ENCODE measurements at regions not wholly inside any gene's neighbourhood (a gene's known extent, or its start where the extent isn't known, plus 50 kb on each side); places are given as distances from the start of the nearest gene placed in this dataset.
"Not testable (repeated sequence)": the region's sequence is repeated elsewhere in the genome, so short reads cannot be mapped to it uniquely, and the experiment has no call there.

- intact Hi-C loops (cut with micrococcal nuclease) = no loop called here
Observed at GRCh38 chr20:22093122-22093521, 387.7 kb downstream of the PAX1 start.

- intact Hi-C loops (cut with micrococcal nuclease) = no loop called here
Observed at GRCh38 chr20:22088882-22089281, 383.4 kb downstream of the PAX1 start.

DNA sequence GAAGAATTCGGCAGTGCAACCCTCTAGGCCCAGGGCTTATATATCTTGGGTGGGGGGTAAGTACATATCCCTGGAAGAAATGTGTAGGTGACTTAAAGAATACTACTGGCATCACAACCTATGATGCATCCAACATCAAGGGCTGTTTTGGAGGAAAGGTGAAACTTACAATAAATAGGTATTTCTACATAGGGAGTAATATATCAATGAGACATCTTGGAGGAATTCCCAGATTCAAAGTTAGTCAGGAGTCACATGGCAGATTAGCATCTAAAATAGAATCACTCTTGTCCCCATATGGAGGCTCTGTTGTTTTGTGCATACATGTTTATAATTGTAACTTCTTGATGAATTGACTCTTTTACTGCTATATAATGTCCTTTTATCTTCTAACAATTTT lies 375.5 kb downstream of the PAX1 start:
- intact Hi-C loops (cut with micrococcal nuclease) = no loop called here

DNA sequence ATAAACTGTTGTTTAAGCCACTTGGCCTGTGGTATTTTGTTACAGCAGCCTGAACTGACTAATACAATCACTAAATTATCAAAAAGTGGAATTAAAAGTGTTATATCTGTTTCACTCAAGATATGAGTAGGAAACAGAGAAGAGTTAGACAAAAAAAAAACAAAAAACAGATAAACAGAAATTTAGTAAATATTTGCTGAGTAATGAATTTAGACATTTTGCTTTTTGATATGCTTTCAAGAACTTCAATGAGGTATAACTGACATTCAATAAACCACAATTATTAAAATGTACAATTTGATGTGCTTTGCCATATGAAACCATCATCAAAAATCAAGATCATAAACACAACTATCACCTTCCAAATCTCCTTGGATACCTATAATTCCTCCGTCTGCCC lies 369.2 kb downstream of the PAX1 start:
- intact Hi-C loops (cut with micrococcal nuclease) = no loop called here

GRCh38 chr20:22071841-22072240 lies 366.4 kb downstream of the PAX1 start:
- intact Hi-C loops (cut with micrococcal nuclease) = no loop called here

GRCh38 chr20:22070610-22071058 lies 365.2 kb downstream of the PAX1 start:
- intact Hi-C loops (cut with micrococcal nuclease) = no loop called here

GRCh38 chr20:22063753-22064152 lies 358.3 kb downstream of the PAX1 start:
- intact Hi-C loops (cut with micrococcal nuclease) = no loop called here

DNA sequence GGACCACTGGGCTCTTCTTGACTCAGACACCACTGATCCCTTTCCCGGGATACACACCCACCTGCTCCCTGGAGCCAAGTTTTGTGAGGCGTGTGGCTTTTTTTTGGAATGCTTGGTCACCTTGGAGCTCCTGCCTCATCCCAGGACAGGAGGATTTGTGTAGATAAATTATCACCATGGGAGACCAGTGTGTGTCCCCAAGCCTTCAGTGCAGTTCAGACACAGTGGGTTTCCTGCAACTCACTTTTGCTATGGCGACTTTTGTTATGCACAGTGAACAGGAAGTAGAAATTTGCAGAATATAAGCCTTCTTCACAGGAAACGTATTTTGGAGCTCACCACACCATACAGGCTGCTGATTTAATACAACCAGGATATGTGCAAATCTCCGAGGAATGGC lies 357.4 kb downstream of the PAX1 start:
- intact Hi-C loops (cut with micrococcal nuclease) = no loop called here

DNA sequence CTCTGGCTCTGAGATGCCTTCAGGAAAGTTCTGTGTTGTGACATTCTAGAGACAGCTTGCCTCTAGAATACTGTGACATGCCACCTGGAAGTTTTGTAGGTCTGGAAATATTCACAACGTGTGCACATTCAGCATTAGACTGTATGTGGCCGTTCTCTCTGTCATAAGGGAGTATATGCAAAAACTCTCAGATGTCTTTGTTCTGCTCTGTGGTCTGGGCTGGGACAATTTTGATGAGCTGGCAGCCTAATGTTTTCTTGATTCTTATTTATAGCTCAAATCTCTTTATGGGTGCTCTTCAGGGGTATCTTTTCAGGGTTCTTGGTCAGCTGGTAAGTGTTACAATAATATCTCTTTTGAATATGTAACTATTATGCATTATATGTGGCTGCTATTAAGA lies 355.1 kb downstream of the PAX1 start:
- intact Hi-C loops (cut with micrococcal nuclease) = no loop called here

DNA sequence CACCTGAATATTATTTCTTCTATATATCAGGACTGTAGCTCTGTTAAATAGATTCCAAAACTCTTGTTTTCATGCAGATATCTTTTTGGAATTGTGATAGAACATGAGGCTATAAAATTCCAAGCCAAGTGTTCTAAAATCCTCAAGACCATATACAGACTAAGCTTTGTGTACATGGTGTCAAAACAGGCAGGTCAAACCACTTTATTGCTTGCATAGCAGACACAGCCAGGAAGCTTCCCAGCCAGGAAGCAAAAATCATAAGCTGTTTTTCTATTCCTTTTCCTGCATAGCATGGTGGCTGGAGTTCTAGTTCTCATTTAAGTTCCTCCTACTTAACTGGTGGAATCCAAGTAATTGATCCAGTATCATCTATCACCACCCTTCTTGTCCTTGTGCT lies 353.3 kb downstream of the PAX1 start:
- intact Hi-C loops (cut with micrococcal nuclease) = loop anchor here (5.0 kb wide), 1 partner anchor 356 kb away; no protein-coding TSS in a partner anchor

DNA sequence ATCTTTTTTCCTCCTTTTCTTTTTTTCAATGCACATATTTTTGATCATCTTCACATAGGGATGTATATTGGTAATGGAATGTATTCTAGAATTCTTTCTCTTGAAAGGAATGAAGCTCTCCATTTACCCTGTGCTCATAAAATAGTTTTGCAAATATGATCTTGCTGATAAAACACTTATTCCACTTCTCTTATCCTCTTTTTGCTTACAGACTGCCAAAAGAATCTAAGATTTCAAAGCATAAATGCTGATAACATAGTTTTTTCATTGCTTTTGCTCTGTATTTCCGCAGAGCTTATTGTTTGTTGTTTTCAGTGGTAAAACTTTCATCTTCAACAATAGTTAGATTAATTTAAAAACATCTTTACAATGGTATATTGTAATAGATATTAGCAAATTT lies 350.5 kb downstream of the PAX1 start:
- intact Hi-C loops (cut with micrococcal nuclease) = loop anchor here (5.0 kb wide), 1 partner anchor 354 kb away; no protein-coding TSS in a partner anchor

- intact Hi-C loops (cut with micrococcal nuclease) = no loop called here
Observed at GRCh38 chr20:22052025-22052650, 346.7 kb downstream of the PAX1 start.

DNA sequence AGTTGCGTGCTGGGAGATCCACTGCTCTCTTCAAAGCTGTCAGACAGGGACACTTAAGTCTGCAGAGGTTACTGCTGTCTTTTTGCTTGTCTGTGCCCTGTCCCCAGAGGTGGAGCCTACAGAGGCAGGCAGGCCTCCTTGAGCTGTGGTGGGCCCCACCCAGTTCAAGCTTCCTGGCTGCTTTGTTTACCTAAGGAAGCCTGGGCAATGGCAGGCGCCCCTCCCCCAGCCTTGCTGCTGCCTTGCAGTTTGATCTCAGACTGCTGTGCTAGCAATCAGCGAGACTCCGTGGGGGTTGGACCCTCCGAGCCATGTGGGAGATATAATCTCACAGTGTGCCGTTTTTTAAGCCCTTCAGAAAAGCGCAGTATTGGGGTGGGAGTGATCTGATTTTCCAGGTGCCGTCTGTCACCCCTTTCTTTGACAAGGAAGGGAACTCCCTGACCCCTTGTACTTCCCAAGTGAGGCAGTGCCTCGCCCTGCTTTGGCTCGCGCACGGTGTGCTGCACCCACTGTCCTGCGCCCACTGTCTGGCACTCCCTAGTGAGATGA lies 340.6 kb downstream of the PAX1 start:
- intact Hi-C loops (cut with micrococcal nuclease) = not testable (repeated sequence)

GRCh38 chr20:22027423-22027822 lies 322.0 kb downstream of the PAX1 start:
- intact Hi-C loops (cut with micrococcal nuclease) = no loop called here

- intact Hi-C loops (cut with micrococcal nuclease) = no loop called here
Observed at GRCh38 chr20:22020201-22020600, 314.7 kb downstream of the PAX1 start.

DNA sequence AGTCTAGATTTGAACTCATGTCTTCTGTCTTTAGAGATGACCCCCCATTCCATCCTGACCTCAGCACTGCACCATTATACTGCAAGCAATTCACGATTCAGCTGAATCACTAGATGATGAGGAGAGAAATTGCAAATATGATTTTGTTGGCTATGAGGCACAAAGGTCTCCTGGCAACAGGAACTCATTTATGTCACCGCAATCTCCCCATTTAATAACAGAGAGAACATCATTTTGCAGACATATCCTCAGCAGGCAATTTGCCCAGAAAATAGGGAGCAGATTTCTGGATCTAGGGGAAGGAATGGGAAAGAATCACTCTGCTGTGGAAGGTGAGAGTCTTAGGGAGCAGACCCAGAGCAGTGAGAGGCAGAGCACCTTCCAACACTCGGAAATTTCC lies 303.0 kb downstream of the PAX1 start:
- intact Hi-C loops (cut with micrococcal nuclease) = no loop called here

DNA sequence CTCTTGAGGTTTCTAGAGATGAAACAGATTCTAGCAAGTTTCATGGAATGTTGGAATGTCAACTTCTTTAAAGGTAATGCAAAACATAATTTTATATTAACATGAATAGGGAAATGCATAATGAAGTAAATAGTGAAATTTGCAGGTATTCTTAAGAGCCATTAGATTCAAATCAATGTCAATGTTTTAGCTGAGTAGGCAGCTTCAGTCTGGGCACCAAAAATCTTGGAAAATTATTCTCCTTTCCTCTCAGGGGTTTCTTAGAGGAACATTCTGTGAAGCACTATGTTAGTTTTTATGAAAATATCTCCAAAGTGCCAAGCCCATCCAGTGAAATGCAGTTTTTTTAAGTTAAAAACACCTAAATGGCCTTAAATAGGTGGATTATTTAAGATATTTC lies 300.8 kb downstream of the PAX1 start:
- intact Hi-C loops (cut with micrococcal nuclease) = no loop called here

DNA sequence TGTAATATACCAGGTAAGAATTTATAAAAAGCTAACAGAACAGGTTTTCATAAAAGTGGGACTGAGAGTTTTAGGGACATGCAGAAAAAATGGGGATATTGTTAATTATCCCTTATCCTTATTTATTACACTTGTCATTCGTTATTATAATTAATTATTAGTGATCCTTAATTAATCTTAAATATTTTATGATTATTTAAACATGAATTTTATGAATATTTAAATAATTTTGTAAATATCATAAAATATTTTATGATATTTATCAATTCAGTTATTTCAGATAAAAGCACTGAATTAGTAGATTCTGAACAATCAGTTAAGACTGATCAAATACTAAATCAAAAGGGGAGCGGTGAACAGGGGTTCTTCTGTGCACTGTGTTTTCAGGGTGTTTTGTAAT lies 300.1 kb downstream of the PAX1 start:
- intact Hi-C loops (cut with micrococcal nuclease) = no loop called here

DNA sequence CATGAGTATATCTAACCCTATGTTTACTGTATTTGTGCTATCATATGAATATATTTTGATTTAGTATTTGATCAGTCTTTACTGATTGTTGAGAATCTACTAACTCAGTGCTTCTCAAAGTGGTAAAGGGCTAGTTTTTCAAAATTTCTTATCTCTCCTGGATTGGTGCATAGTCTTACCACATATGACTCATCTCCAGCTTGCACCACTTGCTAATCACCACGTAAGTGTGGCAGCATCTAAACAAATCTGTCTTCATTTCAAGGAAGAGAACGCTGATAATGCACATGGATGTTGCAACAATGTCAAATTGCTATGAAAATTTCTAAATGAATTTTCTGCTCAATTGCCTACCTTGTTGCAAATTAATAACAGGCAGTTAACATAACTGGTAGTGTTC lies 299.5 kb downstream of the PAX1 start:
- intact Hi-C loops (cut with micrococcal nuclease) = no loop called here

DNA sequence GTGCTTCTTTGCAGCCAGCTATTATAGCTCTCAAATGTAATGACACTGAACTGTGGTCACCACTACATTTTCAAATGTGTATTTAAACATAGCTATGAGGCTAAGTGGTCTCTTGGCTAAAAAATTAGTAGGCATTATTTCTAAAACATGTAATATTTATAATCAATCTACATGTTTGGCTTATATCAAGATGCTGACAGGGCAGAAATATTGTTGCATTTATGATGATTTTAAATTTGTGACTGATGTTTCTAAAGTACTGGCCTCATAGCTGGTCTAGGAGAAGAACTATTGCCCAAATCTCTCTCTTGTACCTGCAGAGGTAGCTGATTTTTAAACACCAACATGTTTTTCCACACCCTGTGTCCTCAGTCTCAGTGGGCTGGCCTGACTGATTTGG lies 298.2 kb downstream of the PAX1 start:
- intact Hi-C loops (cut with micrococcal nuclease) = no loop called here

DNA sequence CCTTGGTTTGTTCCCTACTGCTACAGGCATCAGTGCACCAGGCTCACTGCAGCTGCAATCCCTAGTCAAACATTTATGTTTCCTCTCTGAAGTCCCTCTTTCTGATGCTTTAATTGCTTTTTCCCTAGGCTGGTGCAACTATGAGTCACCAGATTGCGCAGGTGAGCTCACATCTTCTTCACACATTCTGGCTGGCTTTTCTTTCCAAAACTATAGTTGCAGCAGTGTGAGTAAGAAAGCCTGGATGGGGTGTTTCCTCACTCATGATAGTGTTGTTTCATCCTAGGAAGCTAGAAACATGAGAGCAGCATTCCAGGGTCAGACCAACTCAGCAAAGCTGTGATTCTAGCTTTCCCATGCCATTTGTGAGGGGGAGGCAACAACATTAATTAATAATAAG lies 296.4 kb downstream of the PAX1 start:
- intact Hi-C loops (cut with micrococcal nuclease) = no loop called here

GRCh38 chr20:21995461-21995860 lies 290.0 kb downstream of the PAX1 start:
- intact Hi-C loops (cut with micrococcal nuclease) = no loop called here

GRCh38 chr20:21994203-21994602 lies 288.7 kb downstream of the PAX1 start:
- intact Hi-C loops (cut with micrococcal nuclease) = no loop called here

GRCh38 chr20:21982559-21982958 lies 277.1 kb downstream of the PAX1 start:
- intact Hi-C loops (cut with micrococcal nuclease) = no loop called here
